KMS-11 (cell line): ENCODE measurements at regions not wholly inside any gene's neighbourhood (a gene's known extent, or its start where the extent isn't known, plus 50 kb on each side); places are given as distances from the start of the nearest gene placed in this dataset.
"Not testable (repeated sequence)": the region's sequence is repeated elsewhere in the genome, so short reads cannot be mapped to it uniquely, and the experiment has no call there.

Experiments used
- H2AFZ ChIP-seq: fragments of 200-600 bp; sonication (generic); 2 replicates; pipeline ENCODE4 v1.6.1; 2016; ENCODE audit warnings: antibody characterized with exemption, mixed run types, low read depth
- H3K27ac ChIP-seq: fragments of 200-600 bp; sonication (generic); 2 replicates; pipeline ENCODE4 v1.6.1; 2016; ENCODE audit warnings: mild to moderate bottlenecking, mixed run types
- H3K27me3 ChIP-seq: fragments of 200-600 bp; sonication (generic); 2 replicates; pipeline ENCODE4 v1.6.1; 2017; ENCODE audit warnings: mild to moderate bottlenecking, low read depth, mixed run types, moderate library complexity; ENCODE audit not compliant: insufficient read depth
- H3K36me3 ChIP-seq: fragments of 200-600 bp; sonication (generic); 2 replicates; pipeline ENCODE4 v1.6.1; 2017; ENCODE audit warnings: mild to moderate bottlenecking, mixed run types; ENCODE audit not compliant: insufficient read depth
- H3K4me1 ChIP-seq: fragments of 200-600 bp; sonication (generic); 2 replicates; pipeline ENCODE4 v1.6.1; 2016; ENCODE audit warnings: mild to moderate bottlenecking, low read depth, mixed run types; ENCODE audit not compliant: poor library complexity, severe bottlenecking
- H3K4me2 ChIP-seq: fragments of 200-600 bp; sonication (generic); 2 replicates; pipeline ENCODE4 v1.7.0; 2016; ENCODE audit warnings: mild to moderate bottlenecking, mixed run types
- H3K4me3 ChIP-seq: fragments of 200-600 bp; sonication (generic); IDR thresholded peaks from 2 replicates; pipeline ENCODE4 v1.6.1; 2017; ENCODE audit warnings: low read depth, low read length, mixed read lengths; ENCODE audit not compliant: insufficient read depth
- H3K79me2 ChIP-seq: fragments of 200-600 bp; sonication (generic); 2 replicates; pipeline ENCODE4 v1.6.1; 2016; ENCODE audit warnings: low read depth, mixed run types; ENCODE audit not compliant: insufficient read depth
- H3K9ac ChIP-seq: fragments of 200-600 bp; sonication (generic); 2 replicates; pipeline ENCODE4 v1.6.1; 2016; ENCODE audit warnings: mild to moderate bottlenecking, mixed run types
- H4K20me1 ChIP-seq: fragments of 200-600 bp; sonication (generic); 2 replicates; pipeline ENCODE4 v1.6.1; 2016; ENCODE audit warnings: mild to moderate bottlenecking, mixed run types; ENCODE audit not compliant: insufficient read depth
- CTCF ChIP-seq: fragments of 200-600 bp; sonication (generic); conservative IDR thresholded peaks from 2 replicates; pipeline ENCODE4 v1.6.1; 2017; ENCODE audit warnings: low read depth, mild to moderate bottlenecking, antibody characterized with exemption, low read length, moderate library complexity, mixed read lengths

GRCh38 chr4:160523231-160523630 lies 1420.4 kb downstream of the RAPGEF2 start:
- Histone ChIP-seq H3K9ac (no peak overlapping the region), H3K4me1 (no peaks in the 10 kb centered on the region), H4K20me1 (no peaks in the 10 kb centered on the region), H2AFZ (no peak overlapping the region), H3K4me2 (no peak overlapping the region), H3K36me3 (no peaks in the 10 kb centered on the region), H3K27ac (no peak overlapping the region), H3K4me3 (no peak overlapping the region), H3K27me3 (no peaks in the 10 kb centered on the region), H3K79me2 (no peaks in the 10 kb centered on the region)
- no peak for TF ChIP-seq CTCF

GRCh38 chr4:160537681-160538080 lies 1434.8 kb downstream of the RAPGEF2 start:
- no peak for TF ChIP-seq CTCF
- Histone ChIP-seq H3K27ac (no peak overlapping the region), H3K4me2 (no peak overlapping the region), H3K9ac (no peak overlapping the region), H3K36me3 (no peaks in the 10 kb centered on the region), H3K4me1 (no peaks in the 10 kb centered on the region), H2AFZ (no peak overlapping the region), H3K79me2 (no peaks in the 10 kb centered on the region), H3K27me3 (no peaks in the 10 kb centered on the region), H4K20me1 (no peaks in the 10 kb centered on the region), H3K4me3 (no peak overlapping the region)

- no peak overlapping the region for H3K9ac ChIP-seq
- no peak overlapping the region for H3K27ac ChIP-seq
- H4K20me1 ChIP-seq: no peaks in the 10 kb centered on the region
- H3K4me2 ChIP-seq: no peak overlapping the region
- H3K27me3 ChIP-seq: no peaks in the 10 kb centered on the region
- H3K79me2 ChIP-seq: no peaks in the 10 kb centered on the region
- H3K4me1 ChIP-seq: no peaks in the 10 kb centered on the region
- no peak for TF ChIP-seq CTCF
- no peak overlapping the region for H2AFZ ChIP-seq
- H3K36me3 ChIP-seq: no peaks in the 10 kb centered on the region
- no peak overlapping the region for H3K4me3 ChIP-seq
Measured at GRCh38 chr4:160546201-160546600, 1443.3 kb downstream of the RAPGEF2 start.

GRCh38 chr4:160549951-160550519 lies 1447.2 kb downstream of the RAPGEF2 start:
- not testable (repeated sequence) for H3K4me3 ChIP-seq, H3K27me3 ChIP-seq, H3K9ac ChIP-seq, H4K20me1 ChIP-seq, H3K4me2 ChIP-seq, H3K79me2 ChIP-seq, H3K4me1 ChIP-seq, H2AFZ ChIP-seq, H3K36me3 ChIP-seq, H3K27ac ChIP-seq

- Histone ChIP-seq H3K9ac (no peak overlapping the region), H3K79me2 (no peaks in the 10 kb centered on the region), H2AFZ (no peak overlapping the region), H3K4me2 (no peak overlapping the region), H3K36me3 (no peaks in the 10 kb centered on the region), H3K4me1 (no peaks in the 10 kb centered on the region), H3K27me3 (no peaks in the 10 kb centered on the region), H3K4me3 (no peak overlapping the region), H3K27ac (no peak overlapping the region), H4K20me1 (no peaks in the 10 kb centered on the region)
- no peak for TF ChIP-seq CTCF
Measured at GRCh38 chr4:160562661-160563060, 1459.8 kb downstream of the RAPGEF2 start.
